ENCODE measurements at regions not wholly inside any gene's neighbourhood (a gene's known extent, or its start where the extent isn't known, plus 50 kb on each side); places are given as distances from the start of the nearest gene placed in this dataset.

- no peaks in the 10 kb centered on the region for H4K20me1 ChIP-seq (replicated peaks; ENCODE audit: control insufficient read depth, insufficient read depth, low read length)
- H3K9ac ChIP-seq (ENCODE audit: insufficient read depth in 1 of 2, low read depth in 2 of 2, low read length in 2 of 2): no peak overlapping the region
- no peak overlapping the region for H3K4me2 ChIP-seq (ENCODE audit: insufficient read depth, low read length)
- no peaks in the 10 kb centered on the region for H3K79me2 ChIP-seq (ENCODE audit: control insufficient read depth, insufficient read depth, low read length)
- FAIRE-seq (no peak), DNase-seq (ENCODE audit: extremely low read depth in 1 of 4, low spot score in 3 of 4) (no peak), ATAC-seq (no peak)
- POLR2A ChIA-PET: no interaction called here
- intact Hi-C loops (cut with micrococcal nuclease) (no loop called here), in situ Hi-C loops (cut with MboI) (no loop called here)
- H2AFZ ChIP-seq (ENCODE audit: low read depth, low read length): no peak overlapping the region
- CTCF ChIA-PET (ENCODE audit: low intra/inter-chr PET ratio): no interaction called here
- 0% methylated on average over 3 of the region's 3 CpGs for WGBS (ENCODE audit: insufficient coverage, low coverage, missing lambda C conversion rate)
- H3K4me1 ChIP-seq (replicated peaks in 1 of 2; ENCODE audit: control insufficient read depth in 2 of 2, insufficient read depth in 2 of 2, low read length in 2 of 2): no peaks in the 10 kb centered on the region
- H3K9me1 ChIP-seq (ENCODE audit: control insufficient read depth, insufficient read depth, low read length): no peaks in the 10 kb centered on the region
- H3K27ac ChIP-seq (ENCODE audit: extremely low read depth, low read depth, low read length): no peak overlapping the region
- BruUV-seq (replicated peaks): no TSS peak
- no peaks in the 10 kb centered on the region for H3K36me3 ChIP-seq (ENCODE audit: control insufficient read depth, insufficient read depth, low read length)
- H3K27me3 ChIP-seq (ENCODE audit: control insufficient read depth in 2 of 2, insufficient read depth in 2 of 2, low read length in 2 of 2): no peaks in the 10 kb centered on the region
- no peak overlapping the region for H3K4me3 ChIP-seq
- H3K9me3 ChIP-seq (replicated peaks; ENCODE audit: control insufficient read depth, insufficient read depth, low read depth, low read length): no peaks in the 10 kb centered on the region
- no peak for TF ChIP-seq TAF7 (tag; IDR thresholded peaks at IDR 0.05)
- TF ChIP-seq, protein P1, sequence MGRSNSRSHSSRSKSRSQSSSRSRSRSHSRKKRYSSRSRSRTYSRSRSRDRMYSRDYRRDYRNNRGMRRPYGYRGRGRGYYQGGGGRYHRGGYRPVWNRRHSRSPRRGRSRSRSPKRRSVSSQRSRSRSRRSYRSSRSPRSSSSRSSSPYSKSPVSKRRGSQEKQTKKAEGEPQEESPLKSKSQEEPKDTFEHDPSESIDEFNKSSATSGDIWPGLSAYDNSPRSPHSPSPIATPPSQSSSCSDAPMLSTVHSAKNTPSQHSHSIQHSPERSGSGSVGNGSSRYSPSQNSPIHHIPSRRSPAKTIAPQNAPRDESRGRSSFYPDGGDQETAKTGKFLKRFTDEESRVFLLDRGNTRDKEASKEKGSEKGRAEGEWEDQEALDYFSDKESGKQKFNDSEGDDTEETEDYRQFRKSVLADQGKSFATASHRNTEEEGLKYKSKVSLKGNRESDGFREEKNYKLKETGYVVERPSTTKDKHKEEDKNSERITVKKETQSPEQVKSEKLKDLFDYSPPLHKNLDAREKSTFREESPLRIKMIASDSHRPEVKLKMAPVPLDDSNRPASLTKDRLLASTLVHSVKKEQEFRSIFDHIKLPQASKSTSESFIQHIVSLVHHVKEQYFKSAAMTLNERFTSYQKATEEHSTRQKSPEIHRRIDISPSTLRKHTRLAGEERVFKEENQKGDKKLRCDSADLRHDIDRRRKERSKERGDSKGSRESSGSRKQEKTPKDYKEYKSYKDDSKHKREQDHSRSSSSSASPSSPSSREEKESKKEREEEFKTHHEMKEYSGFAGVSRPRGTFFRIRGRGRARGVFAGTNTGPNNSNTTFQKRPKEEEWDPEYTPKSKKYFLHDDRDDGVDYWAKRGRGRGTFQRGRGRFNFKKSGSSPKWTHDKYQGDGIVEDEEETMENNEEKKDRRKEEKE (IDR thresholded peaks at IDR 0.05; ENCODE audit: borderline replicate concordance in 1 of 2, control insufficient read depth in 1 of 2, low read depth in 2 of 2, low read length in 1 of 2): no peak
- TF ChIP-seq HDAC1 (IDR thresholded peaks at IDR 0.05): no peak
- no peak for TF ChIP-seq SOX6 (IDR thresholded peaks at IDR 0.05)
- TF ChIP-seq KAT2B (IDR thresholded peaks at IDR 0.05; ENCODE audit: low read depth, low read length): no peak
- TF ChIP-seq SMARCC2 (IDR thresholded peaks at IDR 0.05; ENCODE audit: low read depth): no peak
- no peak for TF ChIP-seq YBX1 (IDR thresholded peaks at IDR 0.05)
- TF ChIP-seq ZNF133 (CRISPR knock-in tag; IDR thresholded peaks at IDR 0.05): no peak
- TF ChIP-seq NFIX (CRISPR knock-in tag; IDR thresholded peaks at IDR 0.05; ENCODE audit: low read depth): no peak
- no peak for TF ChIP-seq RFX7 (CRISPR knock-in tag; IDR thresholded peaks at IDR 0.05)
- TF ChIP-seq, protein P2, sequence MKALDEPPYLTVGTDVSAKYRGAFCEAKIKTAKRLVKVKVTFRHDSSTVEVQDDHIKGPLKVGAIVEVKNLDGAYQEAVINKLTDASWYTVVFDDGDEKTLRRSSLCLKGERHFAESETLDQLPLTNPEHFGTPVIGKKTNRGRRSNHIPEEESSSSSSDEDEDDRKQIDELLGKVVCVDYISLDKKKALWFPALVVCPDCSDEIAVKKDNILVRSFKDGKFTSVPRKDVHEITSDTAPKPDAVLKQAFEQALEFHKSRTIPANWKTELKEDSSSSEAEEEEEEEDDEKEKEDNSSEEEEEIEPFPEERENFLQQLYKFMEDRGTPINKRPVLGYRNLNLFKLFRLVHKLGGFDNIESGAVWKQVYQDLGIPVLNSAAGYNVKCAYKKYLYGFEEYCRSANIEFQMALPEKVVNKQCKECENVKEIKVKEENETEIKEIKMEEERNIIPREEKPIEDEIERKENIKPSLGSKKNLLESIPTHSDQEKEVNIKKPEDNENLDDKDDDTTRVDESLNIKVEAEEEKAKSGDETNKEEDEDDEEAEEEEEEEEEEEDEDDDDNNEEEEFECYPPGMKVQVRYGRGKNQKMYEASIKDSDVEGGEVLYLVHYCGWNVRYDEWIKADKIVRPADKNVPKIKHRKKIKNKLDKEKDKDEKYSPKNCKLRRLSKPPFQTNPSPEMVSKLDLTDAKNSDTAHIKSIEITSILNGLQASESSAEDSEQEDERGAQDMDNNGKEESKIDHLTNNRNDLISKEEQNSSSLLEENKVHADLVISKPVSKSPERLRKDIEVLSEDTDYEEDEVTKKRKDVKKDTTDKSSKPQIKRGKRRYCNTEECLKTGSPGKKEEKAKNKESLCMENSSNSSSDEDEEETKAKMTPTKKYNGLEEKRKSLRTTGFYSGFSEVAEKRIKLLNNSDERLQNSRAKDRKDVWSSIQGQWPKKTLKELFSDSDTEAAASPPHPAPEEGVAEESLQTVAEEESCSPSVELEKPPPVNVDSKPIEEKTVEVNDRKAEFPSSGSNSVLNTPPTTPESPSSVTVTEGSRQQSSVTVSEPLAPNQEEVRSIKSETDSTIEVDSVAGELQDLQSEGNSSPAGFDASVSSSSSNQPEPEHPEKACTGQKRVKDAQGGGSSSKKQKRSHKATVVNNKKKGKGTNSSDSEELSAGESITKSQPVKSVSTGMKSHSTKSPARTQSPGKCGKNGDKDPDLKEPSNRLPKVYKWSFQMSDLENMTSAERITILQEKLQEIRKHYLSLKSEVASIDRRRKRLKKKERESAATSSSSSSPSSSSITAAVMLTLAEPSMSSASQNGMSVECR (CRISPR knock-in tag; IDR thresholded peaks at IDR 0.05): no peak
These were observed 266.2 kb downstream of the FIGN start for GRCh38 chr2:163469561-163469962.
